OCI-LY3 (cell line): ENCODE measurements at regions not wholly inside any gene's neighbourhood (a gene's known extent, or its start where the extent isn't known, plus 50 kb on each side); places are given as distances from the start of the nearest gene placed in this dataset.

Experiments
- H2AFZ ChIP-seq: fragments of 200-600, 300-600 bp; shearing (Covaris generic); 2 replicates; pipeline ENCODE4 v1.6.0; 2014; ENCODE audit warnings: antibody characterized with exemption, low read depth, low read length
- H3K27ac ChIP-seq: fragments of 200-600, 300-600 bp; sonication (generic); 2 replicates; pipeline ENCODE4 v1.5.1; 2014; ENCODE audit warnings: mild to moderate bottlenecking, low read length, moderate library complexity, mixed read lengths
- H3K27me3 ChIP-seq: fragments of 200-600, 300-600 bp; sonication (generic); 2 replicates; pipeline ENCODE4 v1.6.1; 2014; ENCODE audit warnings: low read depth, low read length, mixed read lengths
- H3K36me3 ChIP-seq: fragments of 200-600, 300-600 bp; sonication (generic); replicated peaks from 2 replicates; pipeline ENCODE3; 2014; ENCODE audit warnings: low read depth, low read length, mixed read lengths
- H3K4me1 ChIP-seq: fragments of 300-600, 200-600 bp; sonication (generic); 2 replicates; pipeline ENCODE4 v1.6.1; 2014; ENCODE audit warnings: low read length, mixed read lengths
- H3K4me2 ChIP-seq: fragments of 200-600, 300-600 bp; sonication (generic); 2 replicates; pipeline ENCODE4 v1.6.1; 2014; ENCODE audit warnings: low read length, mixed read lengths
- H3K4me3 ChIP-seq: fragments of 300-600, 200-600 bp; sonication (generic); 2 replicates; pipeline ENCODE4 v1.5.1; 2014; ENCODE audit warnings: antibody characterized with exemption, mild to moderate bottlenecking, low read length, moderate library complexity
- H3K79me2 ChIP-seq: fragments of 300-600, 200-600 bp; shearing (Covaris generic); 2 replicates; pipeline ENCODE4 v1.6.1; 2014; ENCODE audit warnings: mild to moderate bottlenecking, low read length, mixed read lengths
- H3K9ac ChIP-seq: fragments of 300-600, 200-600 bp; shearing (Covaris generic); 2 replicates; pipeline ENCODE4 v1.6.0; 2014; ENCODE audit warnings: mild to moderate bottlenecking, low read length, moderate library complexity
- H3K9me3 ChIP-seq: fragments of 200-600, 300-600 bp; shearing (Covaris generic); 2 replicates; pipeline ENCODE4 v1.6.1; 2014; ENCODE audit warnings: low read length, mixed read lengths; ENCODE audit not compliant: insufficient read depth
- H4K20me1 ChIP-seq: fragments of 200-600, 300-600 bp; sonication (generic); 2 replicates; pipeline ENCODE4 v1.6.1; 2016; ENCODE audit warnings: low read length, mixed read lengths; ENCODE audit not compliant: insufficient read depth
- CTCF ChIP-seq: fragments of 200-600, 300-600 bp; sonication (generic); IDR thresholded peaks from 2 replicates; pipeline ENCODE4 v1.5.1; 2014; ENCODE audit warnings: antibody characterized with exemption, low read length, low read depth
- EZH2phosphoT487 ChIP-seq: fragments of 200-600 bp; shearing (Covaris generic); IDR thresholded peaks from 2 replicates; pipeline ENCODE4 v1.6.1; 2018; ENCODE audit warnings: antibody characterized with exemption, mixed run types, low read depth

- H3K36me3 ChIP-seq, result no peaks in the 10 kb centered on the region
- no peaks in the 10 kb centered on the region for H3K27me3 ChIP-seq
- H2AFZ ChIP-seq, result no peak overlapping the region
- no peak overlapping the region for H3K4me2 ChIP-seq
- H4K20me1 ChIP-seq, result no peaks in the 10 kb centered on the region
- H3K4me1 ChIP-seq, result no peaks in the 10 kb centered on the region
- H3K9ac ChIP-seq, result no peak overlapping the region
- H3K4me3 ChIP-seq, result no peak overlapping the region
- H3K79me2 ChIP-seq, result no peaks in the 10 kb centered on the region
- H3K9me3 ChIP-seq, result no peaks in the 10 kb centered on the region
- H3K27ac ChIP-seq, result no peak overlapping the region
- no peak for TF ChIP-seq CTCF
- no peak for TF ChIP-seq EZH2phosphoT487
Observed at GRCh38 chr5:5721881-5722280, 299.4 kb downstream of the ICE1 start.

DNA sequence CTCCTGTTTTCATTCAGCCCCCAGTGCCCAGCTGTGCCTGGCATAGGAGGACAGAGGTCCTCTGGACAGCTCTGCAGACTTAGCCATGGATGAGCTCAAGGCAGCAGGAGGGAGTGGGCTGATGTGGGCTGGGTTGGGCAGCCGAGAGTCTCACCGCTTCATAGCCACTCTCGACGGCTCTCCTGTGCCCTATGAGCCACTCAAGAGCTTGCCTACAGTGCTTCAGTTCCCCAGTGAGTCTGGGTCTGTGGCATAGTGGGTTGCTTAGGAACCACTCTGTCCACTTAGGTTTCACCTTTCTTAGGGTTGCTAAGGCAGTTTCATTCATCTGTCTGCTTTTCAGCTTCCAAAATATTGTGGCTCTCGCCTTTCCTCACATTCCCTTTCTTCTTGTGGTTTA, 296.8 kb downstream of the ICE1 start:
- TF ChIP-seq CTCF (no peak), EZH2phosphoT487 (no peak)
- H3K9me3 ChIP-seq, result no peaks in the 10 kb centered on the region
- no peaks in the 10 kb centered on the region for H3K27me3 ChIP-seq
- H3K4me2 ChIP-seq, result no peak overlapping the region
- no peak overlapping the region for H3K27ac ChIP-seq
- no peaks in the 10 kb centered on the region for H3K36me3 ChIP-seq
- no peaks in the 10 kb centered on the region for H3K4me1 ChIP-seq
- H3K79me2 ChIP-seq, result no peaks in the 10 kb centered on the region
- no peak overlapping the region for H2AFZ ChIP-seq
- H3K4me3 ChIP-seq, result no peak overlapping the region
- no peaks in the 10 kb centered on the region for H4K20me1 ChIP-seq
- H3K9ac ChIP-seq, result no peak overlapping the region

DNA sequence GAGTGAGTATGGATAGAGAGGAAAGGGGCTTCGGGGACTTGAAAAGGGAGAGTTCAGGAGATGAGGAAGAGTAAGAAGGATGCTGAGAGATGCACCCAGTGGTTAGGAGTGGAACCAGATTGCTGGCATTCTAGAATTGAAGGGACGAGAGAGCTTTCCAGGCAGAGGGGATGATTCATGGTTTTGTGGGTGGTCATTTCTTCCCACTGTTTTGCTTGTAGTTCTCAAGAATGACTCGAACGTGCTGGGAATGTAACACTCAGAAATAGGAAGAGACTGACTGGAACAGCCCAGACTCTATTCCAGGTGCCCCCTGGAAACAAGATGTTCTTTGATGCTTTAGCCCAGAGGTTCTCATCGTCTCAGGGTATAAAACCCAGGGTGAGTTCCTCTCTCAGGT, 294.2 kb downstream of the ICE1 start:
- H3K36me3 ChIP-seq, result no peaks in the 10 kb centered on the region
- no peak overlapping the region for H3K9ac ChIP-seq

DNA sequence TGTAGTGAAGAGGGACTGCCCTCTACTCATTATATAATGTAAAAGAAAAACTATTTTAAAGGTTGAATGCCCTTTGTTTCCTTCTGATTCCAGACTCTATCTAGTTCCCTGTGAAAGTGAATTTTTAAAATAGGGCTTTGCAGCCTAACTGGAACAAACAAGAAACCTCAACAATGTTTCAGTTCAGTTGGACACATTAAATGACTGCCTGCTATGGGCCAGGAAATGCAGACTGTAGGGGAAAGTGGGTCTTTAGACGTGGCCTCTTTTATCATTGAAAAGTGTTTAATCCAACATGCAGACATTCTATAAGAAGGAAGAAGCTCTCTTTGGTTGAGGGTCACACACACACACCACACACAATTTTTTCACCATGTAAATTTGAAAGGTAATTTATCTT, 289.1 kb downstream of the ICE1 start:
- Histone ChIP-seq H2AFZ (no peak overlapping the region), H3K4me1 (no peaks in the 10 kb centered on the region), H3K9me3 (no peaks in the 10 kb centered on the region), H3K27ac (no peak overlapping the region), H3K79me2 (no peaks in the 10 kb centered on the region), H3K4me3 (no peak overlapping the region), H3K9ac (no peak overlapping the region), H4K20me1 (no peaks in the 10 kb centered on the region), H3K4me2 (no peak overlapping the region), H3K27me3 (no peaks in the 10 kb centered on the region), H3K36me3 (no peaks in the 10 kb centered on the region)
- no peak for TF ChIP-seq EZH2phosphoT487

More for the DNA sequence above, 294.2 kb downstream of the ICE1 start:
- no peaks in the 10 kb centered on the region for H3K9me3 ChIP-seq
- no peaks in the 10 kb centered on the region for H3K79me2 ChIP-seq
- TF ChIP-seq CTCF (no peak), EZH2phosphoT487 (no peak)
- no peaks in the 10 kb centered on the region for H4K20me1 ChIP-seq
- H3K27ac ChIP-seq, result no peak overlapping the region
- no peak overlapping the region for H2AFZ ChIP-seq
- H3K4me3 ChIP-seq, result no peak overlapping the region
- no peak overlapping the region for H3K4me2 ChIP-seq
- H3K27me3 ChIP-seq, result no peaks in the 10 kb centered on the region
- H3K4me1 ChIP-seq, result no peaks in the 10 kb centered on the region

DNA sequence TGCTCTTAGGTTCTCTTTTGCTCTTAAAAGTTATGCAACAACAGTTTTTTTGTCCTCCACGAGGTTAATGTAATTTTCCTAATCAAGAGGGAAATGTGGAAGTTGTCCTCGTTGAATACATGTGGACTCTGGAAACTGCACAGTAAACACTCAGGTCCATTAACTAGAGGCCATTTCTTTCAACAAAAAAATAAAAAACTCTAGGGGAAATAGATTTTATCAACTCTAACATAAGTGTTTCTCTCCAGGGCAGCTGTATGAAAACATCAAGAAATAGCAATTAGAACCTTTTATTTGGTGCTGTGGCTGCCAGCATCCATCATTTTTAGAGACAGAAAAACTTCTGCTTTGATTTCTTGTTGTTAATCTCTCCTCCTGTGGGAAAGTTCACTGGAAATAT, 288.6 kb downstream of the ICE1 start:
- H2AFZ ChIP-seq, result no peak overlapping the region
- no peaks in the 10 kb centered on the region for H4K20me1 ChIP-seq

More for the DNA sequence above, 288.6 kb downstream of the ICE1 start:
- H3K79me2 ChIP-seq, result no peaks in the 10 kb centered on the region
- no peaks in the 10 kb centered on the region for H3K4me1 ChIP-seq
- no peaks in the 10 kb centered on the region for H3K9me3 ChIP-seq
- no peak overlapping the region for H3K27ac ChIP-seq
- no peaks in the 10 kb centered on the region for H3K36me3 ChIP-seq
- H3K4me3 ChIP-seq, result no peak overlapping the region
- H3K27me3 ChIP-seq, result no peaks in the 10 kb centered on the region
- TF ChIP-seq CTCF (no peak), EZH2phosphoT487 (no peak)
- no peak overlapping the region for H3K9ac ChIP-seq
- H3K4me2 ChIP-seq, result no peak overlapping the region
